GM19467 (cell line): ENCODE measurements at regions not wholly inside any gene's neighbourhood (a gene's known extent, or its start where the extent isn't known, plus 50 kb on each side); places are given as distances from the start of the nearest gene placed in this dataset.

Experiments used
- ATAC-seq: cut with Tn5 transposase; IDR thresholded peaks from one replicate; pipeline ENCODE4 v1.9.1; 2021; ENCODE audit warnings: mild to moderate bottlenecking, moderate library complexity; ENCODE audit not compliant: unreplicated experiment

DNA sequence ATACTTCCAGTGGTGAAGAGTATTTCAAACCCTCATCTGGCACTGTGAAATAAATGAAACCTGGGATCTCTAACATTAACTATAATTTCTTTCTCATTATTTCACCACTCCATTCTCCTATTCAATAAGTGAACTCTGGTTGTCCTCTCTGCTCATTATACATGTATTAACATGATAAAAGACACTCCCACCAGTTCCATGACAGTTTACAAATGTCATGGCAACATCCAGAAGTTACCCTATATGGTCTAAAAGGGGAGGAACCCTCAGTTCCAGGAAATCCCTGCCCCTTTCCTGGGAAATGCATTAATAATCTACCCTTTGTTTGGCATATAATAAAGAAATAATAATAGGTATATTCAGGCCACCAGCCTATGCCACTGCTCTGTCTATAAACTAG lies 62.7 kb upstream of the BRINP3 start:
- no peak for ATAC-seq

GRCh38 chr1:190551638-190552037 lies 74.0 kb upstream of the BRINP3 start:
- no peak for ATAC-seq

GRCh38 chr1:190560161-190560681 lies 82.6 kb upstream of the BRINP3 start:
- no peak for ATAC-seq

- ATAC-seq: no peak
These were observed 85.6 kb upstream of the BRINP3 start for GRCh38 chr1:190563230-190563629.

DNA sequence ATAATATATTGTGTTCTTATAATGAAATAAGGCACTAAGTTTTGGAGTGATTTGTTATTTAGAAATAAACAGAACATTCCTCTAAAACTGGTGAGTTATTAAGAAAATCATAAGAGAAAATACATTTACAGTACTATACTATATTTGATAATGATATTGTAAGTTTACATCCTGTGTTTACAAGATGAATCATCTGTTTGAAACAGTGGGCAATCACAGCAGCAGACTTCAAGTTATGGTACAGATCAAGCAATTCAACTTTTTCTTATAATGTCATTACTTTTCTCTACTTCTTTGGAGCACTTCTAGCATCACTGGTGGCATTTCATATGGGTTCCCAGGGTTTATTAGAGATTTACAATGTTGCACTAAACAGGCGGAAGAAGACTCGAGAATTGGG lies 86.5 kb upstream of the BRINP3 start:
- ATAC-seq: no peak

GRCh38 chr1:190578017-190578416 lies 100.4 kb upstream of the BRINP3 start:
- ATAC-seq: no peak

DNA sequence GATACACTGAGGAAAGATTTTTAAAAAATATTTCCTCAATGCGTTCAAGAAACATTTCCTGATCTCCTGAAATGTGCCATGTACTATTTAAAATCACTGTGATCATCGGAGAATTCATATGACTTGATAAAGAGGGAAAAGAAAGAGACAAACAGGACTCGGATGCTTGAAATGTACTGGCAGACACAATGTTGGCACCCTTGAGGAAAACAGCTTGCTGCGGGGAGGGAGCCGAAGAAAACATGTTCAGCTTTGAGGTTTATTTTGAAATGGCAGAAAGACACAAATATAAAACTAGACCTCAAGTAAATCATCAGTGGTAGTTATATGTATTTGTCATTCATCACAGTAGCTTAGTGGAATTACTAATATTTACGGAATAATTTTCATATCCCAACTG lies 100.9 kb upstream of the BRINP3 start:
- ATAC-seq: no peak

DNA sequence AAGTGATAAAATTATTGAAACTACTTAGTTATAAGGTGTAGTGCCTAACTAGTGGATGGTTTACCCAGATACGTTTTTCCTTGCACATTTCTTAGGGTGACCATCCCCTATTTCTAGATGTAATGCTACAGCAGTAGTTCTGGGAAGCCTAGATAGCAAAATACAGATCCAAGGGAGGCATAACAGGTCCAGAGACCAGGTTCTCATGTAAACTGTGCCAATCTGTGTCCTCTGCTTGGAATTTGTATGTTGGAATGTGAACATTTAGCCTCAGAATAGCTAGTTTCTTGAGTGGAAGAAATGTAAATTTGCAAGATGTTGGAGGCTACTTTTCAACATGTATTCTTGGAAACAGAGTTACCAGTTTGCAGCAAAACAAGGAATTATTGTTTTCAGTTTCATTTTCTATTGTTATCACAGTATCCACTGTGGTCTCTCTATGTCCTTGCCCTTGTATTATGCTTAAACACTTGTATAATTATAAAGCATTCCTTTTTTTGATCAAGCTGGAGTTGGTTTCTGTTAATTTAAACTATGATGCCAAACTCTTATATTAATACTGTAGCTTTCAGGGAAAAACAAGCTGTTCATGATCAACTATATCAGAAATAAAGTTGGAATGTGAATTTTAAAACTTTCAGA lies 102.0 kb upstream of the BRINP3 start:
- ATAC-seq: no peak

DNA sequence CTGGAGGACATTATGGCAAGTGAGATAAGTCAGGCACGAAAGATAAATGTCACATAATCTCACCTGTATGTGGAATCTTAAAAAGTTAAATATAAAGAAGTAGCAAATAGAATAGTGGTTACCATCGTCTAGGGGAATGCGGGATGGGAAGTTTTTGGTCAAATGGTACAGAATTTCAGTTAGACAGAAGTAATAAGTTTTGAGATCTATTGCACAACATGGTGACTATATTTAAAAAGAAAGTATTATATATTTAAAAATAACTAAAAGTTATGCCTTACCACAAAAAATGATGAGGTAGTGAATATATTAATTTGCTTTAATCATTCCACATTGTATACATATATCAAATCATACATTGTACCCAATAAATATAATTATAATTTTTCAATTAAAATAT lies 106.2 kb upstream of the BRINP3 start:
- ATAC-seq: no peak

- no peak for ATAC-seq
These were observed 110.8 kb upstream of the BRINP3 start for GRCh38 chr1:190588424-190588823.

DNA sequence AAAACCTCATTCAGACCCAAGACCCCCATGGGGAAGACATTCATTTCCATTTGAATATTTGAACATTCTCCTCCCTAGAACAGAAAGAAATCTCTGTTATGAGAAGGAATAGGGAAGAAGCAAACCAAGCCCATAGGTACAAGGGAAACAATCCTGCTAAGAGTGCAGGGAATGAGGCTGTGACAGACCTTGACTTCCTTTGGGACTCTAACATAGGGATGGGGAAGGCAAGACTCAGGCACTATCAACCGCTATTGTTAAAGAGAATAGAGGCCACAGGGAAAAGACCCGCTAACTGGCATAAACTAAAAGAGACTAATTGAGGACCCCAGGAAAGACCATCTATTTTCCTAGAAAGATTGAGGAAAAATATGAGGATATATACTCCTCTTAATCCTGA lies 117.8 kb upstream of the BRINP3 start:
- ATAC-seq: no peak

DNA sequence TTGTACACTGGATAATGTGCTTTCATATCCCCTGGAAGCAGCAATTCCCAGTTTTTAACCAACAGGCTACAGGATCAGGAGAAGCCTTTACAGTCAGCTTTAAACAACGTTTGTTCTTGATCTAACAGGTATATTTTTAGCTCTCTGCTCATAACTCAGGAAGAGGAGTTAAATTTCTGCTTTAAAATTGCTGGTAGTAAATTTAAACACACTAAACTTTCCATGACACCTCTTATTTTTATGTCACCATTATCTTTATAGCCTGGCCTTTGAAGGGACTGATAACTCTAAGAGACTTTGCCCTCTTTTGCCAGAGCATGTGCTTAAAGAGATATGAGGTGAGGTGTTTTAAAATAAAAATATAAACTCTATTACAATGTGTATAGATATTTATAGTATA lies 119.6 kb upstream of the BRINP3 start:
- no peak for ATAC-seq

DNA sequence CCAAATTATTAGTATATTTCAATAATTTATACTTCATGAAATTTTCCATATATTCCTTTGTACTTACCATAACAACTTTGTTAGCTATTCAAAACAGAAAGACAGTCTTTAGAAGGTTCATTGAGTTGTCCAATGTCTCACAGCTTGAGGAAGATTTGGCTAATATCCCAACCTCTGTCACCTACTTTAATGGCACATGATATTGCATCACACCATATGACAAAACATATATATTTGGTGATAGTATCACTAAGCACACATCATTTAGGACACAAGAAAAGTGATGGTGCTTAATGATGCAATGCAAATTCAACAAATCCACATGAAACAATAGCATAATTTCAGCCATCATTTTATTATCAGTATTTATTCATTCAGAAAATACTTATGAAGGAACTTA lies 122.0 kb upstream of the BRINP3 start:
- ATAC-seq: no peak

GRCh38 chr1:190602325-190602724 lies 124.7 kb upstream of the BRINP3 start:
- ATAC-seq: no peak

DNA sequence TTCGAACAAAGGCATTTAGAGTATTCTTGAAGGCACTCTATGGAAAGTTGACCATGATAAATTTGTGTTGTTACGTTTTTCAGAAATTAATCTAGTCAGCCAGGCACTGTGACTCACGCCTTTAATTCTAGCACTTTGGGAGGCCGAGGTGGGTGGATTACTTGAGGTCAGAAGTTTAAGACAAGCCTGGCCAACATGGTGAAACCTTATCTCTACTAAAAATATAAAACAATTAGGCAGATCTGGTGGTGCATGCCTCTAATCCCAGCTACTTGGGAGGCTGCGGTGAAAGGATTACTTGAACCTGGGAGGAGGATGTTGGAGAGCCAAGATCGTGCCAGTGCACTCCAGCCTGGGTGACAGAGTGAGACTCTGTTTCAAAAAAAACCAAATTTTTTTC lies 130.6 kb upstream of the BRINP3 start:
- ATAC-seq: no peak

GRCh38 chr1:190615818-190616217 lies 138.2 kb upstream of the BRINP3 start:
- ATAC-seq: no peak

- no peak for ATAC-seq
These were observed 138.6 kb upstream of the BRINP3 start for GRCh38 chr1:190616235-190616634.

DNA sequence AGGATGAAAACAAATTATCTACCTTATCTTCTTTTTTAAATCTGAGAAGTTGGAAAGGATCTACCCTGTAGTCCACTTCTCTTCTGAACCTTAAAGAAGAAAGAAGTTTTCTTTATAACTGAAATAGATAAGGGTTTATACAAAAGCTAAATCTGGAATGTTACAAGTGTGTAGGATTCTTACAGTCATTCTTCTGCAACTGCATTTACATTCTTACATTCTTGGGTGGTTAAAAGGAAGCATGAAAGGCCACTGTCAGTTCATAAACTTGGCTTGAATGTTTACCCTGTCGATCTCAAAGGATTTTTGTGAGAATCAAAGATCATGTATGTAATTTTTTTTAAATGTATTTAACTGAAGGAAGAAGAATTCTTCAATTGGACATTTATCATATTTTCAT lies 142.1 kb upstream of the BRINP3 start:
- ATAC-seq: no peak

DNA sequence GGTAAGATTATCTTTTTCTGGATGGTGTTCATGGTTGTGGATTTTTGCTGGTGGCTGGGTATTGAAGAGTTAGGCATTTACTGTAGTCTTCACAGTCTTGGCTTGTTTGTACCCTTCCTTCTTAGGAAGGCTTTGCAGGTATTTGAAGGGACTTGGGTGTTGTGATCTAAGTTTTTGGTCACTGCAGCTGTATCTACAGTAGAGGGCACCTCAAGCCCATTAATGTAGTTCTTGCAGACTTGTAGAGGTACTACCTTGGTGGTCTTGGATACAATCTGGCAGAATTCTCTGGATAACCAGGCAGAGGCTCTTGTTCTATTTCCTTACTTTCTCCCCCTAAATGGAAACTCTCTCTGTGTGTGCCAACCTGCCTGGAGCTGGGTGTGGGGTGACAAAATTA lies 155.8 kb upstream of the BRINP3 start:
- no peak for ATAC-seq

GRCh38 chr1:190634134-190634533 lies 156.5 kb upstream of the BRINP3 start:
- ATAC-seq: no peak

DNA sequence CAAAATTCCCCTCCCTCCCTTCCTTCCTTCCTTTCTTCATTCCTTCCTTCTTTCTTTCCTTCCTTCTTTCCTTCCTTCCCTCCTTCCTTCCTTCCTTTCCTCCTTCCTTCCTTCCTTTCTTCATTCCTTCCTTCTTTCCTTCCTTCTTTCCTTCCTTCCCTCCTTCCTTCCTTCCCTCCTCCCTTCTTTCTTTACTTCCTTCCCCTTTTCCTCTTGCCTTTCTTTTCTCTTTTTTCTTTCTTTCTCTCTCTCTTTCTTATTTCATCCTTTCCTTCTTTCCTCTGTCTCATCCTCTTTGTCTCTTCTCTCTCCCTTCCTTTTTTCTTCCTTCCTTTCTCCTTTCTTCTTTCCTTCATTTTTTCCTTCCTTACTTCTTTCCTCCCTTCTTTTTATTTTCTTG lies 171.9 kb upstream of the BRINP3 start:
- ATAC-seq: no peak

DNA sequence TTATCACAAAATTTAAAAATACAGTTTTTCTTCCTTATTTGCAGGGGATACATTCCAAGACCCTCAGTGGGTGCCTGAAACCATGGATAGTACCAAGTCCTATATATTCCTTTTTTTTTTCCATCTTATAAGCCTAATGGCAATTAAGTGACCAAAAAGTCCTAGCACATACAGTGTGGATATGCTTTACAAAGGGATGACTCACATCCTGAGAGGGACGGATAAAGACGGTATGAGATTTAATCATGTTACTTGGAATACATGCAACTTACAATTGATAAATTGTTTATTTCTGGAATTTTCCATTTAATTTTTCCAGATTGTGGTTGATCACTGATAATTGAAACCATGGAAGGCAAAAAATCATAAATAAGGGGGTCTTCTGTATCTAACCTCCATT lies 181.2 kb upstream of the BRINP3 start:
- no peak for ATAC-seq

DNA sequence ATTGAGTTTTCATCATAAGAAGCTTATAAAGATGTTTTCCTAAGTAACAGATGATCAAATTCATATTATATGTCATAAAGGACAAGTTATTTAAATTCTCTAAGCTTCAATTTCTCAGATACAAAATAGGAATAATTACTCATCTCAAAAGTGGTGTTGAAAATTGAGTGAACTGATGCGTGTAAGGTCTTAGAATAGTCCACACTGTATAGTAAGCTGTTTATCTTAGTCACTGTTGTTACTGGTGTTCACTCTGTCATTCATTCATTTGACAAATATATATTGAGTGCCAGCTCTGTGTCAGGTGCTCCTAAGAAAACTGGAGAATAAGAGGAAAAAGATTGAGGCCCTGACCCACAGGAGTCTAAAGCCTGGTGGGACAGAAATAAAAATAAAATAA lies 186.3 kb upstream of the BRINP3 start:
- ATAC-seq: no peak
